ENCODE measurements at regions not wholly inside any gene's neighbourhood (a gene's known extent, or its start where the extent isn't known, plus 50 kb on each side); places are given as distances from the start of the nearest gene placed in this dataset.

DNA sequence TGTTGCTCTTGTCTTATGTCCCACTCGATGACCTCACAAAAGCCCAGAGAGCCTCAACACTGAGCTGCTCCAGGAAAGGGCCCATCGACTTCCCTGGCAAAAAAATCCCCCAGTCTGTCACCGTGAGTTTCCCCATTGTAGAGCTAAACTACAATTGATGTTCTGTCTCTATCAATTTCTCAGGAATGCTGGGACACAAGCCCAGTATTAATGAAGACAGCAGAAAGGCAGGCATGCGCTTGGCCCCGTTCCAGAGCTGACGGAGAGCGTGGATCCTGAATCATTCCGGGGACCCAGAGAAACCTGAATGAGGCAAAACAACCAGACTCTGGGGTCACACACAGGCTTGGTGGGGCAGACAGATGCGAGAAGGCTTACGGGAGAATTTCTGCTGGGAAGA lies 146.9 kb downstream of the TTC32 start:
- POLR2A ChIA-PET (ENCODE audit: unreplicated experiment): interaction anchor here (0.7 kb wide), 1 partner anchor 324 kb away, joined by 4 read pairs; no protein-coding TSS in a partner anchor
- ATAC-seq: no peak
- no peak overlapping the region for H2AFZ ChIP-seq (ENCODE audit: low read length)

DNA sequence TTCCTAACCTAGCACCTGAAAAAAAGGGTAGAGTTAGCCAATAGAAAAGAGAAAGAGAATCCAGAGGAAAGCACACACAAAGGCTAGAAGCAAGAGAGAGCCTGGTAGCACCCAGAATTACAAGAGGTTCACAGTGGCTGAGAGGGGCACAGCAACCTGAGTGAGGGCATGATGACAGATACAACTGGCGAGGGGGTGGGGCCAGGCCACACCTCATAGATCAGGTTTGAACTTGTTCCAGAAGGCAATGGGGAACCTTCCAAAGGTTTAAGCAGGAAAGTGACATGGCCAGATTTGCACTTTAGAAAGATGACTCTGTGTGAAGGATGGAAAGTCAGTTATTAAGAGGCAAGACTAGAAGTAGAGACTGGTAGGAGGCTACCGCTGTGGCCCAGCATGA lies 148.0 kb downstream of the TTC32 start:
- no peaks in the 10 kb centered on the region for H3K9me3 ChIP-seq (ENCODE audit: low read length)
- H4K20me1 ChIP-seq (ENCODE audit: low read length): no peaks in the 10 kb centered on the region
- POLR2A ChIA-PET (ENCODE audit: unreplicated experiment): no interaction called here
- ATAC-seq: no peak
- H3F3A ChIP-seq (ENCODE audit: low read length, unreplicated experiment): no peaks in the 10 kb centered on the region
- CTCF ChIA-PET: no interaction called here
- H3K4me2 ChIP-seq (ENCODE audit: low read length): no peak overlapping the region
- H2AFZ ChIP-seq (ENCODE audit: low read length): no peak overlapping the region
- no peak overlapping the region for H3K27ac ChIP-seq (ENCODE audit: low read length)
- peaks cover 10% of the 10 kb centered on the region for H3K4me1 ChIP-seq (ENCODE audit: insufficient read depth, low read length)
- TF ChIP-seq, protein P1, sequence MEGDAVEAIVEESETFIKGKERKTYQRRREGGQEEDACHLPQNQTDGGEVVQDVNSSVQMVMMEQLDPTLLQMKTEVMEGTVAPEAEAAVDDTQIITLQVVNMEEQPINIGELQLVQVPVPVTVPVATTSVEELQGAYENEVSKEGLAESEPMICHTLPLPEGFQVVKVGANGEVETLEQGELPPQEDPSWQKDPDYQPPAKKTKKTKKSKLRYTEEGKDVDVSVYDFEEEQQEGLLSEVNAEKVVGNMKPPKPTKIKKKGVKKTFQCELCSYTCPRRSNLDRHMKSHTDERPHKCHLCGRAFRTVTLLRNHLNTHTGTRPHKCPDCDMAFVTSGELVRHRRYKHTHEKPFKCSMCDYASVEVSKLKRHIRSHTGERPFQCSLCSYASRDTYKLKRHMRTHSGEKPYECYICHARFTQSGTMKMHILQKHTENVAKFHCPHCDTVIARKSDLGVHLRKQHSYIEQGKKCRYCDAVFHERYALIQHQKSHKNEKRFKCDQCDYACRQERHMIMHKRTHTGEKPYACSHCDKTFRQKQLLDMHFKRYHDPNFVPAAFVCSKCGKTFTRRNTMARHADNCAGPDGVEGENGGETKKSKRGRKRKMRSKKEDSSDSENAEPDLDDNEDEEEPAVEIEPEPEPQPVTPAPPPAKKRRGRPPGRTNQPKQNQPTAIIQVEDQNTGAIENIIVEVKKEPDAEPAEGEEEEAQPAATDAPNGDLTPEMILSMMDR (conservative IDR thresholded peaks at IDR 0.05; ENCODE audit: low read depth, low read length): no peak
- TF ChIP-seq EZH2 (IDR thresholded peaks at IDR 0.05; ENCODE audit: low read length, unreplicated experiment): no peak
- TF ChIP-seq EZH2phosphoT487 (IDR thresholded peaks at IDR 0.05; ENCODE audit: borderline replicate concordance, low read length): no peak
- H3K36me3 ChIP-seq (ENCODE audit: low read depth, low read length): no peaks in the 10 kb centered on the region
- DNase-seq: no peak
- H3K9ac ChIP-seq (ENCODE audit: low read length): no peak overlapping the region
- no TSS peak for BruUV-seq (replicated peaks)
- H3K79me2 ChIP-seq (ENCODE audit: low read length): no peaks in the 10 kb centered on the region
- intact Hi-C loops (cut with micrococcal nuclease): no loop called here
- no peak overlapping the region for H3K4me3 ChIP-seq (ENCODE audit: low read length)
- no peaks in the 10 kb centered on the region for H3K27me3 ChIP-seq (ENCODE audit: low read length)
- no peaks in the 10 kb centered on the region for H3K9me2 ChIP-seq (replicated peaks; ENCODE audit: low read length)

More for the DNA sequence above, 146.9 kb downstream of the TTC32 start:
- Histone ChIP-seq H3K27me3 (ENCODE audit: low read length) (no peaks in the 10 kb centered on the region), H3K9ac (ENCODE audit: low read length) (no peak overlapping the region), H3K36me3 (ENCODE audit: low read depth, low read length) (no peaks in the 10 kb centered on the region), H3K4me2 (ENCODE audit: low read length) (no peak overlapping the region), H3K9me3 (ENCODE audit: low read length) (no peaks in the 10 kb centered on the region), H3K4me1 (ENCODE audit: insufficient read depth, low read length) (peaks cover 3% of the 10 kb centered on the region; the same call in 1 of the 2 replicates), H3K9me2 (replicated peaks; ENCODE audit: low read length) (no peaks in the 10 kb centered on the region), H3K79me2 (ENCODE audit: low read length) (no peaks in the 10 kb centered on the region), H4K20me1 (ENCODE audit: low read length) (no peaks in the 10 kb centered on the region), H3F3A (ENCODE audit: low read length, unreplicated experiment) (no peaks in the 10 kb centered on the region), H3K4me3 (ENCODE audit: low read length) (no peak overlapping the region), H3K27ac (ENCODE audit: low read length) (no peak overlapping the region)
- no TSS peak for BruUV-seq (replicated peaks)
- DNase-seq: no peak
- CTCF ChIA-PET: no interaction called here
- intact Hi-C loops (cut with micrococcal nuclease): no loop called here
- TF ChIP-seq, protein P1 (conservative IDR thresholded peaks at IDR 0.05; ENCODE audit: low read depth, low read length): no peak
- TF ChIP-seq EZH2 (IDR thresholded peaks at IDR 0.05; ENCODE audit: low read length, unreplicated experiment) (no peak), EZH2phosphoT487 (IDR thresholded peaks at IDR 0.05; ENCODE audit: borderline replicate concordance, low read length) (no peak)

DNA sequence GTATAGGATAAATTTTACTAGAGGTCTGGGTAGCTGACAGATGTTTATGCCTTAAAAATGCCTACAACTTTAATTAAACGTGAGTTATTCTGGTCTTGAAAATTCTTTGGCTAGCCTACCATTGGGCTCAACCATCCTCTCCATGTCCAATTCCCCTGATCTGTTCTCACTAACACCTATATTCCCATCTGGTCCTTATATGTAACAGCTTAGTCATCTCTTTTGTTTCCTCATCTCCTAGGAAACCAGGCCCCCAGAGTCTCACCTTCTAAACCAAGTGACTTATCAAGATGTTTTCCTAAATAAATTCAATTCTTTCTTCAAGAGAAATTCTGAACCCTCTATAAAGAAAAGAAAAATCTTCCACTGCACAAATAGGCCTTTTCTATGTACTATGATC lies 148.5 kb downstream of the TTC32 start:
- ChIA-PET POLR2A (ENCODE audit: unreplicated experiment) (no interaction called here), CTCF (no interaction called here)
- Histone ChIP-seq H3K9me3 (ENCODE audit: low read length) (no peaks in the 10 kb centered on the region), H3K27ac (ENCODE audit: low read length) (no peak overlapping the region), H3K9me2 (replicated peaks; ENCODE audit: low read length) (no peaks in the 10 kb centered on the region), H3K9ac (ENCODE audit: low read length) (no peak overlapping the region), H3K36me3 (ENCODE audit: low read depth, low read length) (no peaks in the 10 kb centered on the region), H3K4me2 (ENCODE audit: low read length) (no peak overlapping the region), H4K20me1 (ENCODE audit: low read length) (no peaks in the 10 kb centered on the region), H3K4me1 (ENCODE audit: insufficient read depth, low read length) (peaks cover 15% of the 10 kb centered on the region), H3K79me2 (ENCODE audit: low read length) (no peaks in the 10 kb centered on the region), H3K27me3 (ENCODE audit: low read length) (no peaks in the 10 kb centered on the region), H3K4me3 (ENCODE audit: low read length) (no peak overlapping the region), H3F3A (ENCODE audit: low read length, unreplicated experiment) (no peaks in the 10 kb centered on the region), H2AFZ (ENCODE audit: low read length) (no peak overlapping the region)
- ATAC-seq (no peak), DNase-seq (no peak)
- intact Hi-C loops (cut with micrococcal nuclease): no loop called here
- BruUV-seq (replicated peaks): no TSS peak
- TF ChIP-seq EZH2phosphoT487 (IDR thresholded peaks at IDR 0.05; ENCODE audit: borderline replicate concordance, low read length): no peak
- TF ChIP-seq, protein P1 (conservative IDR thresholded peaks at IDR 0.05; ENCODE audit: low read depth, low read length): no peak
- no peak for TF ChIP-seq EZH2 (IDR thresholded peaks at IDR 0.05; ENCODE audit: low read length, unreplicated experiment)

Data from PC-3 (cell line).